Mesendoderm (in vitro differentiated cells): ENCODE measurements at regions not wholly inside any gene's neighbourhood (a gene's known extent, or its start where the extent isn't known, plus 50 kb on each side); places are given as distances from the start of the nearest gene placed in this dataset.
A peak's percentile ranks its signal among the peaks of the same experiment; 100 is the strongest.

Experiments used
- DNase-seq: peaks from one replicate; pipeline ENCODE4 v3.0.0; 2013
- H2AK5ac ChIP-seq: 2 replicates; pipeline ENCODE4 v1.6.1; 2013; ENCODE audit warnings: low read length, inconsistent platforms
- H2BK120ac ChIP-seq: 2 replicates; pipeline ENCODE4 v1.6.1; 2013; ENCODE audit warnings: low read depth, mild to moderate bottlenecking, low read length, moderate library complexity, mixed read lengths
- H2BK15ac ChIP-seq: replicated peaks from 2 replicates; pipeline ENCODE4 v1.6.1; 2013; ENCODE audit warnings: low read depth, mild to moderate bottlenecking, moderate library complexity
- H2BK5ac ChIP-seq: 2 replicates; pipeline ENCODE4 v1.6.1; 2013; ENCODE audit warnings: low read length, inconsistent platforms
- H3K18ac ChIP-seq: 2 replicates; pipeline ENCODE4 v1.6.1; 2013; ENCODE audit warnings: mild to moderate bottlenecking, low read length, mixed read lengths
- H3K23ac ChIP-seq: one replicate; pipeline ENCODE4 v1.6.1; 2013; ENCODE audit warnings: low read length
- H3K27ac ChIP-seq: 2 replicates; pipeline ENCODE4 v1.5.1; 2013; ENCODE audit warnings: low read depth, mild to moderate bottlenecking, inconsistent platforms, low read length, moderate library complexity
- H3K27me3 ChIP-seq: 2 replicates; pipeline ENCODE4 v1.6.1; 2013; ENCODE audit warnings: low read length, control low read depth, mild to moderate bottlenecking, inconsistent platforms; ENCODE audit not compliant: insufficient read depth, poor library complexity
- H3K36me3 ChIP-seq: 2 replicates; pipeline ENCODE4 v1.6.1; 2013; ENCODE audit warnings: low read length, inconsistent platforms; ENCODE audit not compliant: control insufficient read depth, insufficient read depth
- H3K4ac ChIP-seq: one replicate; pipeline ENCODE4 v1.6.1; 2013; ENCODE audit warnings: low read depth, mild to moderate bottlenecking, low read length, moderate library complexity
- H3K4me1 ChIP-seq: 2 replicates; pipeline ENCODE4 v1.6.1; 2013; ENCODE audit warnings: low read depth, low read length, inconsistent platforms; ENCODE audit not compliant: control insufficient read depth
- H3K4me2 ChIP-seq: 2 replicates; pipeline ENCODE4 v1.6.1; 2013; ENCODE audit warnings: low read length
- H3K4me3 ChIP-seq: 2 replicates; pipeline ENCODE4 v1.5.1; 2013; ENCODE audit warnings: mild to moderate bottlenecking, low read length
- H3K56ac ChIP-seq: one replicate; pipeline ENCODE4 v1.6.1; 2013; ENCODE audit warnings: low read length
- H3K79me1 ChIP-seq: 2 replicates; pipeline ENCODE4 v1.6.1; 2013; ENCODE audit warnings: low read length, inconsistent platforms
- H3K79me2 ChIP-seq: 2 replicates; pipeline ENCODE4 v1.6.1; 2013; ENCODE audit warnings: mild to moderate bottlenecking, low read length; ENCODE audit not compliant: control insufficient read depth, insufficient read depth
- H3K9ac ChIP-seq: 2 replicates; pipeline ENCODE4 v1.6.1; 2013; ENCODE audit warnings: low read length, inconsistent platforms
- H4K5ac ChIP-seq: one replicate; pipeline ENCODE4 v1.6.1; 2013; ENCODE audit warnings: low read length
- H4K8ac ChIP-seq: one replicate; pipeline ENCODE4 v1.6.1; 2013; ENCODE audit warnings: low read depth, mild to moderate bottlenecking, control low read depth, low read length, moderate library complexity
- whole genome bisulfite sequencing: extraction: QIAGEN DNeasy Blood & Tissue Kit; methylation state at CpG from one replicate; pipeline ENCODE4 v1.1.7; 2013; ENCODE audit warnings: low lambda C conversion rate, missing lambda C conversion rate; ENCODE audit not compliant: insufficient coverage; ENCODE audit errors: extremely low coverage; 5-methylcytosine and 5-hydroxymethylcytosine counted together

DNA sequence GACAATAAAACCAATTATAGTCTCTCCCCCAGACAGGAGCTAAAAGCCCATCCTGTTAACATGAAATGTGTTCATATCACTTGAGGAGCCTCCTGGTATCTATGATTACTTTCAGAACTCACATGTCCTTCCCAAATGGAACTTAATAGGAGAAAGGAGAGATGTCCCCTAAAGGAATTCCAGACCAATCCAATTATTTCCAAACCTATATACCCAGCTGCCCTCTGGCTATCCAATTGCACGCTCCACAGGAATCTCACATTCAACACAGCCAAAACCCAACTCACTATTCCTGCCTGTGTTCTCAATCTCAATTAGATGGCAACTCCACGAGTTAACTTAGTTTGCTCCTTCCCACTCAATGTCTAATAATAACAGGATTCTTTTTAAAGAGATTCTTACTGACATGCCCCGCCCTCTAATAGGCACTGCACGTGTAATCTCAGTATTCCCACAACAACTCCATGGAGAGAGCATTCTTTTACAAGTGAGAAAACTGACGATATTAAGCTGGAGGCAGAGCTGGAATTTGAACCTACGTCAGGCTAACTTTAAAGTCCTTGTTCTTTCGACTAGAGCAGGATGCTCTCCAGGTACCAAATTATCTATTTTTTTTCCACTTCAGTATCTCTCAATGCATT is 59.1 kb upstream of the SEC16B start:
- H2BK120ac ChIP-seq = no peak overlapping the region
- no peak overlapping the region for H4K5ac ChIP-seq
- no CpG with 5 or more reads among the region's 7 CpGs for WGBS
- no peak for DNase-seq
- no peak overlapping the region for H3K4me3 ChIP-seq
- H3K56ac ChIP-seq = no peak overlapping the region
- H3K27ac ChIP-seq = no peak overlapping the region
- no peak overlapping the region for H3K9ac ChIP-seq
- no peak overlapping the region for H2BK5ac ChIP-seq
- H3K27me3 ChIP-seq = no peaks in the 10 kb centered on the region
- H3K18ac ChIP-seq = no peak overlapping the region
- H2AK5ac ChIP-seq = no peak overlapping the region
- H4K8ac ChIP-seq = no peak overlapping the region
- H3K79me2 ChIP-seq = no peaks in the 10 kb centered on the region
- H3K23ac ChIP-seq = no peak overlapping the region
- no peaks in the 10 kb centered on the region for H3K79me1 ChIP-seq
- H3K4me1 ChIP-seq = no peaks in the 10 kb centered on the region
- no peak overlapping the region for H3K4ac ChIP-seq
- no peak overlapping the region for H3K4me2 ChIP-seq
- H2BK15ac ChIP-seq = no peak overlapping the region
- H3K36me3 ChIP-seq = no peaks in the 10 kb centered on the region

DNA sequence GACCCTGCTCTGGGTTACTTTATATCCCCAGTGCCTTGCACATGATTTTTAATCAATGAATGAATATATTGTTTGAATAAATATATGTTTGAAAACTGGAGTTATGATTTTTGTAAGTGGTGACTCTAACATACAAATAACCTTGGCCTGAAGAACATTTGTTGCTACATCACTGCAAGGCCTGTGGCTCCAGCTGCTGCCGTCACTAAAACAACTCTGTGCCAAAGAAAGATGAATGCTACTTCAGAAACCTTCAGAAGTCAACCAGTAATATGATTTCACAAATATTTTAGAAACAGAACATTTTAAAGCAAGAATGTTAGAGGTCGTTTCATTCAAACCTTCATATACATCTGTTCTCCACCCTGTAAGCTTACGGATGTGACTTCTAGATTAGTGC is 60.6 kb upstream of the SEC16B start:
- DNase-seq = no peak
- no peak overlapping the region for H2AK5ac ChIP-seq
- H3K4me3 ChIP-seq = no peak overlapping the region
- H3K79me2 ChIP-seq = no peaks in the 10 kb centered on the region
- no CpG with 5 or more reads among the region's 3 CpGs for WGBS
- no peak overlapping the region for H4K5ac ChIP-seq
- no peak overlapping the region for H2BK5ac ChIP-seq
- H3K4me1 ChIP-seq = no peaks in the 10 kb centered on the region
- H3K27me3 ChIP-seq = no peaks in the 10 kb centered on the region
- no peak overlapping the region for H3K18ac ChIP-seq
- H3K9ac ChIP-seq = no peak overlapping the region
- no peak overlapping the region for H3K27ac ChIP-seq
- H3K79me1 ChIP-seq = no peaks in the 10 kb centered on the region
- no peak overlapping the region for H2BK120ac ChIP-seq
- H3K36me3 ChIP-seq = no peaks in the 10 kb centered on the region
- H3K4me2 ChIP-seq = no peak overlapping the region
- no peak overlapping the region for H3K4ac ChIP-seq
- no peak overlapping the region for H4K8ac ChIP-seq
- H3K56ac ChIP-seq = no peak overlapping the region
- H3K23ac ChIP-seq = no peak overlapping the region
- no peak overlapping the region for H2BK15ac ChIP-seq

DNA sequence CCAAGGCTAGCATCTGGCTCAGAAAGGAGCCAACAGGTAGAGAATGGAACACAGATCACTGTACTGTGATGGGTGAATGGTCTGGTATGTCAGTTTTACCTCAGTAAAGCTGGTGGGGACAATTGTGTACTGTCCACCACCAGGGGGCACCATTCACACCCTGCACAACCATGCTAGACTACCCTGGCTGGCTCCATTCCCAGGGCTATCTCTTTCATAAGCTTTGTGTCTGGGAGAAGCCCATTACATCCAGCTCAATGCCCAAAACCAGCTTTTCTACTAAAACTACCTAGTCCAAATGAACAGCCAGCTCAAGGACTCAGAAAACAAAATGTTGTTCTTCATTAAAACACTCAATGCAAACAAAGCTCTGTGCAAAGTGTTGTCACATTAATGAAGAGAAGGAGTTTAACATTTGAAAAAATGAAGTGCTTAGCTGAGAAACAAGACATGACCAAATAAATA is 62.0 kb upstream of the RASAL2 start:
- H3K36me3 ChIP-seq = no peaks in the 10 kb centered on the region
- H2BK120ac ChIP-seq = no peak overlapping the region
- no peak overlapping the region for H2BK15ac ChIP-seq
- no peak overlapping the region for H2AK5ac ChIP-seq
- H2BK5ac ChIP-seq = no peak overlapping the region
- no peak overlapping the region for H3K4me2 ChIP-seq
- no peaks in the 10 kb centered on the region for H3K79me1 ChIP-seq
- no peak overlapping the region for H4K5ac ChIP-seq
- H4K8ac ChIP-seq = no peak overlapping the region
- no peak overlapping the region for H3K4ac ChIP-seq
- no peak overlapping the region for H3K18ac ChIP-seq
- H3K4me1 ChIP-seq = no peaks in the 10 kb centered on the region
- no peak overlapping the region for H3K56ac ChIP-seq
- peak; percentile 85 for DNase-seq
- H3K79me2 ChIP-seq = no peaks in the 10 kb centered on the region
- H3K9ac ChIP-seq = no peak overlapping the region
- no peak overlapping the region for H3K4me3 ChIP-seq
- no peak overlapping the region for H3K27ac ChIP-seq
- no peak overlapping the region for H3K23ac ChIP-seq
- no peaks in the 10 kb centered on the region for H3K27me3 ChIP-seq

DNA sequence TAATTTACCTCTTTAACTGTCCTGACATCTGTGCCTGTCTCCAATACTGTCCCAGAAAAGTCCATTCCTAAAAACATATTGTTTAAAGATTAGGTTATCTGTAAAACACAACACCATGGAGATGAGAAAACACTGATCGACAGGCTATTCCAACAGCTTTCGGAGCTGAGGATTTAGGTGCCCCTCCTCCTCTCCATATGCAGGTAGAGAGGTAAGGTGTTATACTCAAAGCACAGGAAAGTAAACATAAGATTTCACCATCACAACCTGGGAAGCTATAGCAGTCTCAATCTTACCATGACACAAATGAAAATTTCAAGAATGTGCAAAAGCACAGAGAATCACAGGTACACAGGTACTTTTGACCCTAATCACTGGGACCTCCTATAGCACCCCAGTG is 60.9 kb upstream of the RASAL2 start:
- H3K79me1 ChIP-seq = no peaks in the 10 kb centered on the region
- no peak overlapping the region for H2BK120ac ChIP-seq
- no peak for DNase-seq
- no peaks in the 10 kb centered on the region for H3K27me3 ChIP-seq
- no peak overlapping the region for H3K9ac ChIP-seq
- H3K36me3 ChIP-seq = no peaks in the 10 kb centered on the region
- no peak overlapping the region for H3K56ac ChIP-seq
- H4K5ac ChIP-seq = no peak overlapping the region
- no peak overlapping the region for H3K4me2 ChIP-seq
- H2BK5ac ChIP-seq = no peak overlapping the region
- H3K23ac ChIP-seq = no peak overlapping the region
- no peak overlapping the region for H2AK5ac ChIP-seq
- no peak overlapping the region for H3K18ac ChIP-seq
- H2BK15ac ChIP-seq = no peak overlapping the region
- no peaks in the 10 kb centered on the region for H3K79me2 ChIP-seq
- H3K4me1 ChIP-seq = no peaks in the 10 kb centered on the region
- no CpG with 5 or more reads among the region's 2 CpGs for WGBS
- no peak overlapping the region for H3K4ac ChIP-seq
- H4K8ac ChIP-seq = no peak overlapping the region
- H3K27ac ChIP-seq = no peak overlapping the region
- H3K4me3 ChIP-seq = no peak overlapping the region

DNA sequence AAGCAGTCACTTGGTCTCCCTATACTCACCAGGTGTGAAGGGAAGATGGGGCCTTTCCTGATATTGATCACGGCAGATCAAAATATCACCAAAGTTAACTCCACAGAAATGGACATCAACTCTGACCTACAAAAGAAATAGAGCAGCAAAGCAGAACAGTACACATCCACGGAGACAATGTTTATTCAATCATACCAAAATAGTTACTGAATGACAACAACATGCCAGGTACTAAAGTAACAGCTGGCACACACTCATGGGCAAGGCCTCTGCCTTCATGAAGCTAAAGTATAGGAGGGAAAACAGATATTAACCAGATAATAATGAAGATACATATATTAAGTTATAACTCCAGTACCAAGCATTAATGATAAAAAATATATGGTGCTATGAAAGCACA is 59.2 kb upstream of the RASAL2 start:
- Histone ChIP-seq H3K27ac (no peak overlapping the region), H2BK5ac (no peak overlapping the region), H3K27me3 (no peaks in the 10 kb centered on the region), H3K9ac (no peak overlapping the region), H4K5ac (no peak overlapping the region), H3K79me1 (no peaks in the 10 kb centered on the region), H3K4me1 (no peaks in the 10 kb centered on the region), H3K79me2 (no peaks in the 10 kb centered on the region), H3K56ac (no peak overlapping the region), H3K4me2 (no peak overlapping the region), H3K4ac (no peak overlapping the region), H3K4me3 (no peak overlapping the region), H3K18ac (no peak overlapping the region), H2BK120ac (no peak overlapping the region), H2AK5ac (no peak overlapping the region), H2BK15ac (no peak overlapping the region), H4K8ac (no peak overlapping the region), H3K23ac (no peak overlapping the region), H3K36me3 (no peaks in the 10 kb centered on the region)
- WGBS = no CpG with 5 or more reads among the region's 2 CpGs
- no peak for DNase-seq

DNA sequence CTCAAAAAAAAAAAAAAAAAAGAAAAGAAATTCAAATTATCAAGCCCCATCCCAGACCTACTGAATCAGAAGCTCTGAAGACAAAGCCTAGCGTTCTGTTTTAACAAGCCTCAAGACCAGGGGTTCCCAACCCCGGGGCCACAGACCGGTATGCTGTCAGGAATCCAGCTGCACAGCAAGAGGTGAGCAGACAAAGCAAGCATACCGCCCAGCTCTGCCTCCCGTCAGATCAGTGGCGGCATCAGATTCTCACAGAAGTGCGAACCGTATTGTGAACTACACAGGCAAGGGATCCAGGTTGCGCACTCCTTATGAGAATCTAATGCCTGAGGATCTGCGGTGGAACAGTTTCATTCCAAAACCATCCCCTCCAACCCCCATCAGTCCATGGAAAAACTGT is 57.8 kb upstream of the RASAL2 start:
- H3K4me3 ChIP-seq = no peak overlapping the region
- no peak overlapping the region for H3K23ac ChIP-seq
- no peak overlapping the region for H3K56ac ChIP-seq
- WGBS = no CpG with 5 or more reads among the region's 10 CpGs
- no peaks in the 10 kb centered on the region for H3K4me1 ChIP-seq
- H4K5ac ChIP-seq = no peak overlapping the region
- H4K8ac ChIP-seq = no peak overlapping the region
- no peaks in the 10 kb centered on the region for H3K79me1 ChIP-seq
- H3K36me3 ChIP-seq = no peaks in the 10 kb centered on the region
- DNase-seq = no peak
- H3K4ac ChIP-seq = no peak overlapping the region
- H3K27ac ChIP-seq = no peak overlapping the region
- H3K4me2 ChIP-seq = no peak overlapping the region
- no peaks in the 10 kb centered on the region for H3K79me2 ChIP-seq
- H3K18ac ChIP-seq = no peak overlapping the region
- no peak overlapping the region for H2BK5ac ChIP-seq
- no peak overlapping the region for H2BK120ac ChIP-seq
- H2AK5ac ChIP-seq = no peak overlapping the region
- H3K27me3 ChIP-seq = no peaks in the 10 kb centered on the region
- H2BK15ac ChIP-seq = no peak overlapping the region
- H3K9ac ChIP-seq = no peak overlapping the region
